Vagina (tissue), 2 donors: ENCODE measurements at regions not wholly inside any gene's neighbourhood (a gene's known extent, or its start where the extent isn't known, plus 50 kb on each side); places are given as distances from the start of the nearest gene placed in this dataset.

Experiments
- POLR2A ChIP-seq, 2 donors: fragments of 450-650 bp; IDR thresholded peaks; one replicate each; pipeline ENCODE4 v1.6.1; 2017; ENCODE audit warnings: antibody characterized with exemption in 2 of 2, mild to moderate bottlenecking in 2 of 2, moderate library complexity in 2 of 2
- POLR2AphosphoS5 ChIP-seq, 2 donors: sonication (generic); formaldehyde crosslinking; IDR thresholded peaks; one replicate each; pipeline ENCODE4 v1.9.0; 2017; ENCODE audit warnings: antibody characterized with exemption in 2 of 2, mild to moderate bottlenecking in 2 of 2, low read depth in 1 of 2; ENCODE audit not compliant: insufficient read depth in 1 of 2
- TF ChIP-seq, protein P1 (sequence below), 3 experiments: fragments of 450-650 bp in 2 of 3; fragments of 200-600 bp in 1 of 3; sonication (generic) in 1 of 3; IDR thresholded peaks; one replicate each; pipeline ENCODE4 v1.5.1; 2017 to 2019; ENCODE audit warnings: antibody characterized with exemption in 3 of 3, mild to moderate bottlenecking in 2 of 3, moderate library complexity in 2 of 3

DNA sequence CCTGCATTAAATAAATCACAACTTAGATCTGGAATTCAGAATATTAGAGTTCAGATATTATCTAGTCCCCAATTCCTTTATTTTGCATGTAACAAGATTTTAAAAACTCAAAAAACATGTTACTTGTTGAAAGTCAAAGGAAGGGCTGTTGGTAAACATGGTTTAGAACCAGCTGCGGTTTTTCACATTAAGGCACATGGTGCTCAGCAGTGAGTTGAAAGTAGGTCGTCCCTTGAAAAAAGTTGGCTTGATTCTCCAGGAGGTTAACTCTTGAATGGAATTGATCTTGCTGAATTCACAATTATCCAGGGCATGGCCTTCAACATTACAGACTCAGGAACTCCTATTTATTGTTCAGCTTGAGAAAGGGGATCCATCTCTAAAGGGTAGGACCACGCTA is 277.1 kb upstream of the DUSP10 start:
- TF ChIP-seq, protein P1, sequence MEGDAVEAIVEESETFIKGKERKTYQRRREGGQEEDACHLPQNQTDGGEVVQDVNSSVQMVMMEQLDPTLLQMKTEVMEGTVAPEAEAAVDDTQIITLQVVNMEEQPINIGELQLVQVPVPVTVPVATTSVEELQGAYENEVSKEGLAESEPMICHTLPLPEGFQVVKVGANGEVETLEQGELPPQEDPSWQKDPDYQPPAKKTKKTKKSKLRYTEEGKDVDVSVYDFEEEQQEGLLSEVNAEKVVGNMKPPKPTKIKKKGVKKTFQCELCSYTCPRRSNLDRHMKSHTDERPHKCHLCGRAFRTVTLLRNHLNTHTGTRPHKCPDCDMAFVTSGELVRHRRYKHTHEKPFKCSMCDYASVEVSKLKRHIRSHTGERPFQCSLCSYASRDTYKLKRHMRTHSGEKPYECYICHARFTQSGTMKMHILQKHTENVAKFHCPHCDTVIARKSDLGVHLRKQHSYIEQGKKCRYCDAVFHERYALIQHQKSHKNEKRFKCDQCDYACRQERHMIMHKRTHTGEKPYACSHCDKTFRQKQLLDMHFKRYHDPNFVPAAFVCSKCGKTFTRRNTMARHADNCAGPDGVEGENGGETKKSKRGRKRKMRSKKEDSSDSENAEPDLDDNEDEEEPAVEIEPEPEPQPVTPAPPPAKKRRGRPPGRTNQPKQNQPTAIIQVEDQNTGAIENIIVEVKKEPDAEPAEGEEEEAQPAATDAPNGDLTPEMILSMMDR (IDR thresholded peaks at IDR 0.05): no peak
- TF ChIP-seq POLR2A (IDR thresholded peaks at IDR 0.05): no peak
- TF ChIP-seq POLR2AphosphoS5 (IDR thresholded peaks at IDR 0.05; ENCODE audit: insufficient read depth in 1 of 2, low read depth in 1 of 2): no peak
